Endothelial cell (in vitro differentiated cells): ENCODE measurements at regions not wholly inside any gene's neighbourhood (a gene's known extent, or its start where the extent isn't known, plus 50 kb on each side); places are given as distances from the start of the nearest gene placed in this dataset.

ENCODE experiments used
- DNase-seq: peaks from one replicate; pipeline ENCODE4 v3.0.0; 2021; ENCODE audit warnings: low spot score
- H3K27ac Mint-ChIP-seq: one replicate; pipeline ENCODE4 v1.8.0; 2021; ENCODE audit warnings: mixed read lengths, inconsistent platforms; ENCODE audit not compliant: unreplicated experiment
- H3K27me3 Mint-ChIP-seq: one replicate; pipeline ENCODE4 v1.8.0; 2021; ENCODE audit warnings: mild to moderate bottlenecking, moderate library complexity, mixed read lengths, inconsistent platforms; ENCODE audit not compliant: unreplicated experiment
- H3K36me3 Mint-ChIP-seq: one replicate; pipeline ENCODE4 v1.8.0; 2021; ENCODE audit warnings: mild to moderate bottlenecking, low read depth, mixed read lengths, inconsistent platforms; ENCODE audit not compliant: unreplicated experiment
- H3K4me1 Mint-ChIP-seq: one replicate; pipeline ENCODE4 v1.8.0; 2021; ENCODE audit warnings: mild to moderate bottlenecking, mixed read lengths, inconsistent platforms; ENCODE audit not compliant: unreplicated experiment
- H3K4me3 Mint-ChIP-seq: one replicate; pipeline ENCODE4 v1.8.0; 2021; ENCODE audit warnings: mild to moderate bottlenecking, mixed read lengths, inconsistent platforms; ENCODE audit not compliant: unreplicated experiment
- H3K9me3 Mint-ChIP-seq: one replicate; pipeline ENCODE4 v1.8.0; 2021; ENCODE audit warnings: mixed read lengths, inconsistent platforms; ENCODE audit not compliant: unreplicated experiment
- TF ChIP-seq, protein P1 (sequence below): fragments of 200-600 bp; sonication (generic); IDR thresholded peaks from one replicate; pipeline ENCODE4 v1.5.0; 2021; ENCODE audit warnings: antibody characterized with exemption; ENCODE audit not compliant: unreplicated experiment

- Mint-ChIP-seq H3K4me3 (no peak overlapping the region), H3K27ac (no peak overlapping the region), H3K9me3 (no peaks in the 10 kb centered on the region), H3K4me1 (no peaks in the 10 kb centered on the region), H3K27me3 (no peaks in the 10 kb centered on the region), H3K36me3 (no peaks in the 10 kb centered on the region)
- DNase-seq, result no peak
- TF ChIP-seq, protein P1, sequence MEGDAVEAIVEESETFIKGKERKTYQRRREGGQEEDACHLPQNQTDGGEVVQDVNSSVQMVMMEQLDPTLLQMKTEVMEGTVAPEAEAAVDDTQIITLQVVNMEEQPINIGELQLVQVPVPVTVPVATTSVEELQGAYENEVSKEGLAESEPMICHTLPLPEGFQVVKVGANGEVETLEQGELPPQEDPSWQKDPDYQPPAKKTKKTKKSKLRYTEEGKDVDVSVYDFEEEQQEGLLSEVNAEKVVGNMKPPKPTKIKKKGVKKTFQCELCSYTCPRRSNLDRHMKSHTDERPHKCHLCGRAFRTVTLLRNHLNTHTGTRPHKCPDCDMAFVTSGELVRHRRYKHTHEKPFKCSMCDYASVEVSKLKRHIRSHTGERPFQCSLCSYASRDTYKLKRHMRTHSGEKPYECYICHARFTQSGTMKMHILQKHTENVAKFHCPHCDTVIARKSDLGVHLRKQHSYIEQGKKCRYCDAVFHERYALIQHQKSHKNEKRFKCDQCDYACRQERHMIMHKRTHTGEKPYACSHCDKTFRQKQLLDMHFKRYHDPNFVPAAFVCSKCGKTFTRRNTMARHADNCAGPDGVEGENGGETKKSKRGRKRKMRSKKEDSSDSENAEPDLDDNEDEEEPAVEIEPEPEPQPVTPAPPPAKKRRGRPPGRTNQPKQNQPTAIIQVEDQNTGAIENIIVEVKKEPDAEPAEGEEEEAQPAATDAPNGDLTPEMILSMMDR, result no peak
Observed at GRCh38 chr4:23033796-23034195, 341.1 kb downstream of the GBA3 start.

DNA sequence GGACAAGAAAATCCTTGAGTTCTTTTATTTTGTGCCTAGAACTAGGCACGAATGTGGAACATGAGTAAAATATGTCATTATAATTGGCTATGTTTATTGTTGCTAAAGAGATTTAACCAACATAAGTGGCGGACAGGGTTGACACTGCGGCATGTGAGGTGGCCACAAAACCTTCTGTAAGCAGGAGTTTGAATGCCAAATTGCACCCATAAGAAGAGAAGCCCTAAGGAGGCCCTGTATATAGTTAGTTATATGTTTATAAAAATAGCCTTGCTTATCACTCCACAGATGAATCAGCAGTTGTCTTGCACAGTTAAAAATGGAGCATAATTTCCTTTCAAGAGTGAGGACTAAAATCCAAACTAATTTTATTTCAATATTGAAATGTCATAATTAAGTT is 336.1 kb downstream of the GBA3 start:
- Mint-ChIP-seq H3K36me3 (no peaks in the 10 kb centered on the region), H3K9me3 (no peaks in the 10 kb centered on the region), H3K4me3 (no peak overlapping the region), H3K27me3 (no peaks in the 10 kb centered on the region), H3K4me1 (no peaks in the 10 kb centered on the region), H3K27ac (no peak overlapping the region)
- DNase-seq, result no peak
- TF ChIP-seq, protein P1, result no peak

DNA sequence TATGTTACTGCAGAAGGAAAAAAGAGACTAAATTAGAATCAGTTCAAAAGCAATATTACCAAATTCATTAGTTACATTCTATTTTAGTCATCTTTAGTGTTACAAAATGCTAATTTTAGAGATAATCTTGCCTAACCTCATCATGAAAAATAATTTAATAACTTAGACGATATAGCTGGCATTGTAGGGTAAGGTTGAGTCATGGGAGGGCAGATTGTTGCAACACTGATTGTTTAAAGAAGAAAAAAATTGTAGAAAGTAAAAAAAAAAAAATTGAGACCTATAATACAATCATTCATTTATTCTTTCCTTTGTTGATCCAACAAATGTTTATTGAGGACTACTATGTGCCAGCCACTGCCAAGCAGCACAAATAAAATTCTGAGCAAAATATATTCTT is 330.9 kb downstream of the GBA3 start:
- no peaks in the 10 kb centered on the region for H3K4me1 Mint-ChIP-seq
- H3K9me3 Mint-ChIP-seq, result no peaks in the 10 kb centered on the region
- DNase-seq, result no peak
- no peak overlapping the region for H3K27ac Mint-ChIP-seq
- H3K4me3 Mint-ChIP-seq, result no peak overlapping the region
- H3K36me3 Mint-ChIP-seq, result no peaks in the 10 kb centered on the region
- H3K27me3 Mint-ChIP-seq, result no peaks in the 10 kb centered on the region
- TF ChIP-seq, protein P1, result no peak

GRCh38 chr4:23023121-23023520 is 330.4 kb downstream of the GBA3 start:
- Mint-ChIP-seq H3K9me3 (no peaks in the 10 kb centered on the region), H3K4me3 (no peak overlapping the region), H3K27me3 (no peaks in the 10 kb centered on the region), H3K27ac (no peak overlapping the region), H3K4me1 (no peaks in the 10 kb centered on the region), H3K36me3 (no peaks in the 10 kb centered on the region)
- TF ChIP-seq, protein P1, result no peak
- DNase-seq, result no peak

DNA sequence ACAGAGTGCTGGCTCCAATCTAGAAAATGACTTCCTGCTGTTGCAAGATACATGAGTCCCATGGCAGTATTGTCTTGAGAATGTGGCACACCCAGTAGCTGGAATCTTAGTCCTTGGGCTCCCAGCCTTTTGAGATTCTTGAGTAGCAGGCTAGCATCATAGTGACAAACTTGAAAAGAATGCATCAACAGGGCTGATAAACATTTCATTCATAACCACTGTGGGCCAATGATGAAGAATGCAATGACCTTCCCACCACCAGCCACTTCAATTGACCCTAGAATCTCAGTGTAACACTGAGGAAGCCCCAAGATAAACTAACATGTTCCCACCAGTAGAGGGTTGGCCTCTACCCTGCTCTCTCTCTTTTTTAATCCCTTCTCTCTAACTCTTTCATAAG is 329.3 kb downstream of the GBA3 start:
- Mint-ChIP-seq H3K4me1 (no peaks in the 10 kb centered on the region), H3K27ac (no peak overlapping the region), H3K9me3 (no peaks in the 10 kb centered on the region), H3K36me3 (no peaks in the 10 kb centered on the region), H3K27me3 (no peaks in the 10 kb centered on the region), H3K4me3 (no peak overlapping the region)
- TF ChIP-seq, protein P1, result no peak
- DNase-seq, result no peak
